ENCODE measurements at regions not wholly inside any gene's neighbourhood (a gene's known extent, or its start where the extent isn't known, plus 50 kb on each side); places are given as distances from the start of the nearest gene placed in this dataset.

- DNase-seq (ENCODE audit: low read depth) = no peak
Measured at GRCh38 chr2:23322567-23323197, 62.3 kb upstream of the KLHL29 start.

GRCh38 chr2:23323198-23323916 is 61.6 kb upstream of the KLHL29 start:
- DNase-seq (ENCODE audit: low read depth) = no peak

- DNase-seq (ENCODE audit: low read depth) = no peak
Measured at GRCh38 chr2:23323917-23324680, 60.9 kb upstream of the KLHL29 start.

GRCh38 chr2:23326330-23326729 is 58.6 kb upstream of the KLHL29 start:
- no peak for DNase-seq (ENCODE audit: low read depth)

- no peak for DNase-seq (ENCODE audit: low read depth)
Measured at GRCh38 chr2:23327416-23327815, 57.6 kb upstream of the KLHL29 start.

- DNase-seq (ENCODE audit: low read depth) = no peak
Measured at GRCh38 chr2:23327887-23328286, 57.1 kb upstream of the KLHL29 start.

- no peak for DNase-seq (ENCODE audit: low read depth)
Measured at GRCh38 chr2:23330214-23330613, 54.8 kb upstream of the KLHL29 start.
